GM12891 (cell line): ENCODE measurements at regions not wholly inside any gene's neighbourhood (a gene's known extent, or its start where the extent isn't known, plus 50 kb on each side); places are given as distances from the start of the nearest gene placed in this dataset.
"Not testable (repeated sequence)": the region's sequence is repeated elsewhere in the genome, so short reads cannot be mapped to it uniquely, and the experiment has no call there.

Experiments used
- DNase-seq: peaks from one replicate; pipeline ENCODE4 v3.0.0; 2011; ENCODE audit warnings: low spot score; ENCODE audit not compliant: insufficient read length
- FAIRE-seq: peaks from 2 replicates; lab custom pipeline; 2011; peaks lifted over from hg19 to GRCh38; lab: Jason Lieb, UNC
- PAX5 ChIP-seq: IDR thresholded peaks from 2 replicates; pipeline ENCODE4 v1.6.1; 2011; ENCODE audit warnings: low read length, moderate library complexity, mild to moderate bottlenecking; ENCODE audit not compliant: insufficient read depth, severe bottlenecking
- POLR2A ChIP-seq: IDR thresholded peaks from 2 replicates; pipeline ENCODE4 v1.6.1; 2011; ENCODE audit warnings: low read depth, low read length, control low read depth
- POLR2AphosphoS5 ChIP-seq: IDR thresholded peaks from 2 replicates; pipeline ENCODE4 v1.6.1; 2011; ENCODE audit warnings: low read depth, low read length, control low read depth
- POU2F2 ChIP-seq: IDR thresholded peaks from 2 replicates; pipeline ENCODE4 v1.6.1; 2011; ENCODE audit warnings: low read depth, mild to moderate bottlenecking, control low read depth, low read length, moderate library complexity
- SPI1 ChIP-seq: IDR thresholded peaks from 2 replicates; pipeline ENCODE4 v1.6.1; 2011; ENCODE audit warnings: low read depth, low read length, control low read depth
- TAF1 ChIP-seq: IDR thresholded peaks from 2 replicates; pipeline ENCODE4 v1.6.1; 2011; ENCODE audit warnings: low read depth, low read length, control low read depth

- TF ChIP-seq TAF1, result no peak
- TF ChIP-seq SPI1, result no peak
- no peak for TF ChIP-seq PAX5
- TF ChIP-seq POLR2AphosphoS5, result no peak
- TF ChIP-seq POLR2A, result no peak
- TF ChIP-seq POU2F2, result no peak
- FAIRE-seq (no peak), DNase-seq (no peak)
These were observed 146.6 kb upstream of the DLX2 start for GRCh38 chr2:172249334-172249733.

DNA sequence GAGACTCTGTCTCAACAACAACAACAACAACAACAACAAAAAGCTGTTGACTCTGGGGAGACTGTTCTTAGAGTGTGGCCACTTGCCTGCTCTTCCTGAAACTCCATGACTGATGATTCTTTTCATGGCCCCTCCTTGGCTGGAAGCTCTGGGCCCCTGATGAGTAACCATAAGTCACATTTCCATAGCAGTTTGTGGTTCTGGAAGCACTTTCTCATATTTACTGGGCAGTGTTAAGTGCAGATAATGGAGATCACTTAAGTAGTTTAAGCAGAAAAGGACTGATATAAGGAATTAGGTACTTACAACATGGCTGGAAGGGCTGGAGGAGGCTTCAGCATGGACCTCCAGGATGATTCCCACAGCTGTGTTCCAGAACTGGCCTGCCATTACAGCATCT is 147.3 kb upstream of the DLX2 start:
- FAIRE-seq (no peak), DNase-seq (no peak)
- TF ChIP-seq POLR2AphosphoS5, result no peak
- TF ChIP-seq SPI1, result no peak
- TF ChIP-seq TAF1, result no peak
- no peak for TF ChIP-seq POU2F2
- TF ChIP-seq POLR2A, result no peak
- no peak for TF ChIP-seq PAX5

- TF ChIP-seq PAX5 (no peak), SPI1 (no peak), POU2F2 (no peak), POLR2AphosphoS5 (no peak), POLR2A (no peak), TAF1 (no peak)
- FAIRE-seq, result no peak
- no peak for DNase-seq
These were observed 148.5 kb upstream of the DLX2 start for GRCh38 chr2:172251231-172251630.

DNA sequence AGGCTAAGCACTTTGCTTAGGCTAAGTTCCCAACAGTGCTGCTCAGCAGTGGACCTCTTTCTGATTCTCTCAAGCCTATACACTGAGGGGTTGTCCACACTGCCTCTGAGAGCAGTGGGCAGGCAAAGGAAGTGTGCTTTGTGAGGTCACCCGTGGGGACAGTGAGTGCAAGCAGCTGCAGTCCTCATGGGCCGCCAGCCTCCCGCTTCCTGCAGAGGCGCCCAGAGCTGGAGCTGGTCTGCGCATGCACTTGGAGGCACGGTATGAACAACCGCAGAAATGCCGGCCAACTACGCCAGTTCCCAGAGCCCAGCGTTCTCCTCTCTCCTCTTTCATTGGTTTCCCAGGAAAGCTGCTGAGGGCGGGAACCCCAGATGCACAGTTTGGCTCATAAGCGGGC is 149.5 kb upstream of the DLX2 start:
- no peak for FAIRE-seq

DNA sequence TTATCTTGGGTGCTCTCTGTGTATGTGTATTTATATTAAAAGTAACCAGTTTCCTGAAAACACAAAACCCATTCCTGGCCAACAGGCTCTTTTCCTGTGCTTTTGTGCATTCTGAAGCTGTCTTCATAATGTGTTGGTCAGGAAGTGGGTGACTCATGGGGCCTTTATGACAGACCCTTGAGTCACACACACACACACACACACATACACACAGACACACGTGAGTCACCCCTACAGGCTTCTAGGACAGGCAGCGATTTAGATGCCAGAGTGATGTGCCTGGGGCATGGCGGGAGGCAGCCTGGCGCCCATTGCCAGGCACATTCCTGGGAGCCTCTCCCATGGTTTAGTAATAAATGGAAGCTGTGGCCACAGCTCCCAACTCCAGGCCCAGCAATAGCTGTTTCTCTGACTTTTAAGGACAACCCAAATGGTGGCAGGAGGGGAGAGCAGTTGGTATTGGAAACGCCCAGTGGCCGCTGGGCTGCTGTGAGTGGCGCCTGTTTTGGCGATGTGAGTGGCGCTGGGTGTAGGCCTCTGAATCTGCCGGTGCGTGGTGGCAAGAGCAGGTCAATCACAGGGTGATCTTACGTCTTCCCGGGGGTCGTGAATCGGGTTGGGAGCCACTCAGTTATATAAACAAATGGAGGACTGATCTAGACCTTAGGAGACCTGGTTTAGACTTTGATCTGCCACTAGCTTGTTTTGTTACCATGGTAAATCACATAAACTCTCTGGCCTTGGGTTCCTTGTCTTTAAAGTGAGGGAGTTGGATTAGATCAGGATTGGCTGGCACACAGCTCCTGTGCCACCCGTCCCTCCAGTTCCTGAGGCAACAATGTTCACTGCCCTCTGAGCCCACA is 150.7 kb upstream of the DLX2 start:
- DNase-seq, result no peak
- FAIRE-seq, result no peak
- no peak for TF ChIP-seq TAF1
- TF ChIP-seq POLR2A, result no peak
- TF ChIP-seq POLR2AphosphoS5, result no peak
- no peak for TF ChIP-seq POU2F2
- TF ChIP-seq PAX5, result no peak
- no peak for TF ChIP-seq SPI1

More for the DNA sequence above, 149.5 kb upstream of the DLX2 start:
- no peak for DNase-seq
- TF ChIP-seq POU2F2 (no peak), POLR2A (no peak), PAX5 (no peak)

DNA sequence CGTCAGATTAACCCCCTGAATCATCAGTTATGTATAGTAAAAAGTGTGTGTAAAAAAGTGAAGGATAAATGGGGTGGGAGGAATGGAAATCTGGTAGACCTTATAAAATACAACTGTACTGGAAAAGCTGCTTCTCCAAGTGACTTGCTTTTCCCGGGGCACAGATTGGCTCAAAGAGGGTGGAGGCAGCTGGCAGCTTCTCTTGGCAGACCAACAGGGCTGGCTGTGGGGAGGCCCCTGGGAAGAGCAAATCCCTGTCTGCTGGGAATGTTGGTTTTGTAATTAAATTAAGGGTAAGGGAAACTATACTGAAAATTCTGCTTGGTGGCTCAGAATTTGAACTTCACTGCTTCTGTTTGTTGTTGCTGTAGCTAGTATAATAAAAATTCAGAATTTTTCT is 154.2 kb upstream of the DLX2 start:
- DNase-seq (no peak), FAIRE-seq (no peak)
- TF ChIP-seq SPI1, result no peak
- no peak for TF ChIP-seq TAF1
- TF ChIP-seq POU2F2, result no peak
- no peak for TF ChIP-seq POLR2AphosphoS5
- no peak for TF ChIP-seq POLR2A
- no peak for TF ChIP-seq PAX5

DNA sequence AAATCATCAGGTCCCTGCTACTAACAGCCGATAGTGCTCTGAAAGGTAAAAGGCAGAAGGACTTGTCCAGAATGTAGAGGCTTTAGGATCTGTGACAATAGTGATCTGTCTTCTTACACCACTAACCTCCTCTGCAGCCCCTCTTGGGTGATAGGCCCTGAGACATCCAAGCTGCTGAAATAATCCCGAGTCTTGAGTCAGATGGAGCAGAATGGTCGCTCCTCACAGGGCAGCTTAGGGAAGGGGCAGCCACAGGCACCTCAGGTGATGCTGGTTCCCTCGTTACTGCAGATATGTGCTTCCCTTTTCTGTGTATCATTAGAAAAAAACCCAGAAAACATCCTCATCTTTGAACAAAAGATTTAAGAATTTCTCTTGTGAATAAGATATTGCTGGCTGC is 157.1 kb upstream of the DLX2 start:
- DNase-seq, result no peak
- no peak for TF ChIP-seq TAF1
- no peak for FAIRE-seq

- TF ChIP-seq PAX5 (no peak), POLR2A (no peak), POLR2AphosphoS5 (no peak), POU2F2 (no peak), TAF1 (no peak), SPI1 (no peak)
- FAIRE-seq (no peak), DNase-seq (no peak)
These were observed 157.6 kb upstream of the DLX2 start for GRCh38 chr2:172260336-172260735.

DNA sequence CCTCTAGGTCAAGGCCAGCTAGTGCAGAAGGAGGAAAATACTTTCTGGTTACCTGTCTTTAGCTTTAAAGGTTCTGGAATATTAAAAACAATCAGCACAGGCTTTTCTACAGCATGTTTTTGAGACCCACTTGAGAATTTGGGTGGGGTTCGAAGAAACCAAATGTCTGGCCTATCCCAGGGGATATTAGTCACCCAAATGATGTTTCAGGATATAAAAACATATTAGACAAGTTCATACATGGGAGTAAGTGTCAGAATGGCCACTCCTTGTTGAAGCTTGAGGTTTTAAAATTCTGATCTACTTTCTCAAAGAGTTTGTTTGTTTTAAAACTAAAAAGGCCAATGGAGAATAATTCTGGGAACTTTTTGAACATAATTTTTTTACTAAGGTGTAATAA is 158.6 kb upstream of the DLX2 start:
- DNase-seq, result no peak
- no peak for FAIRE-seq
- TF ChIP-seq POU2F2 (no peak), PAX5 (no peak), POLR2AphosphoS5 (no peak), POLR2A (no peak)

GRCh38 chr2:172262486-172262885 is 159.8 kb upstream of the DLX2 start:
- FAIRE-seq (no peak), DNase-seq (no peak)
- TF ChIP-seq SPI1 (no peak), PAX5 (no peak), TAF1 (no peak), POU2F2 (no peak), POLR2AphosphoS5 (no peak), POLR2A (no peak)

- FAIRE-seq, DNase-seq: not testable (repeated sequence)
These were observed 162.1 kb upstream of the DLX2 start for GRCh38 chr2:172264820-172265219.

DNA sequence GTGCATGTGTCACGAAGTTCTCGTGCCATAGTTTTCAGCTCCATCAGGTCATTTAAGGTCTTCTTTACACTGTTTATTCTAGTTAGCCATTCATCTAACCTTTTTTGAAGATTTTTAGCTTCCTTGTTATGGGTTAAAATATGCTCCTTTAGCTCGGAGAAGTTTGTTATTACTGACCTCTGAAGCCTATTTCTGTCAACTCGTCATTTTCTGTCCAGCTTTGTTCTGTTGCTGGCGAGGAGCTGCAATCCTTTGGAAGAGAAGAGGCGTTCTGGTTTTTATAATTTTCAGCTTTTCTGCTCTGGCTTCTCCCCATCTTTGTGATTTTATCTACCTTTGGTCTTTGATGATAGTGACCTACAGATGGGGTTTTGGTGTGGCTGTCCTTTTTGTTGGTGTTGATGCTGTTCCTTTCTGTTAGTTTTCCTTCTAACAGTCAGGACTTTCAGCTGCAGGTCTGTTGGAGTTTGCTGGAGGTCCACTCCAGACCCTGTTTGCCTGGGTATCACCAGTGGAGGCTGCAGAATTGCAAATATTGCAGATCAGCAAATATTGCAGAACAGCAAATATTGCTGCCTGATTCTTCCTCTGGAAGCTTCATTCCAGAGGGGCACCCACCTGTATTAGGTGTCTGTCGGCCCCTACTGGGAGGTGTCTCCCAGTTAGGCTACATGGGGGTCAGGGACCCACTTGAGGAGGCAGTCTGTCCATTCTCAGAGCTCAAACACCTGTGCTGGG is 157.7 kb upstream of the ITGA6 start:
- DNase-seq, FAIRE-seq: not testable (repeated sequence)
